SW 1271 (cell line): ENCODE measurements at regions not wholly inside any gene's neighbourhood (a gene's known extent, or its start where the extent isn't known, plus 50 kb on each side); places are given as distances from the start of the nearest gene placed in this dataset.

ENCODE experiments used
- DNase-seq, 2 experiments: peaks; one replicate each; lab custom pipeline; 2025; lab: John Stamatoyannopoulos, UW

- no peak for DNase-seq
Observed at GRCh38 chr5:10876006-10876744, 115.1 kb upstream of the DAP start.

GRCh38 chr5:10875201-10875768 lies 114.3 kb upstream of the DAP start:
- DNase-seq = no peak

- no peak for DNase-seq
Observed at GRCh38 chr5:10874541-10874940, 113.5 kb upstream of the DAP start.

- DNase-seq = no peak
Observed at GRCh38 chr5:10870791-10871190, 109.8 kb upstream of the DAP start.

GRCh38 chr5:10868956-10869355 lies 107.9 kb upstream of the DAP start:
- DNase-seq = no peak

GRCh38 chr5:10867389-10868303 lies 106.6 kb upstream of the DAP start:
- no peak for DNase-seq

- DNase-seq = no peak
Observed at GRCh38 chr5:10866913-10867312, 105.9 kb upstream of the DAP start.

GRCh38 chr5:10863763-10864383 lies 102.8 kb upstream of the DAP start:
- peak in 1 of 2 experiments; percentile 57 for DNase-seq

GRCh38 chr5:10862085-10862484 lies 101.1 kb upstream of the DAP start:
- no peak for DNase-seq

GRCh38 chr5:10861423-10861790 lies 100.4 kb upstream of the DAP start:
- no peak for DNase-seq

- no peak for DNase-seq
Observed at GRCh38 chr5:10860645-10861422, 99.8 kb upstream of the DAP start.

- no peak for DNase-seq
Observed at GRCh38 chr5:10860196-10860543, 99.1 kb upstream of the DAP start.

- no peak for DNase-seq
Observed at GRCh38 chr5:10859393-10860195, 98.6 kb upstream of the DAP start.

GRCh38 chr5:10858945-10859344 lies 97.9 kb upstream of the DAP start:
- no peak for DNase-seq

- no peak for DNase-seq
Observed at GRCh38 chr5:10858307-10858706, 97.3 kb upstream of the DAP start.

- no peak for DNase-seq
Observed at GRCh38 chr5:10857338-10857733, 96.3 kb upstream of the DAP start.

GRCh38 chr5:10856683-10857337 lies 95.8 kb upstream of the DAP start:
- no peak for DNase-seq

- DNase-seq = no peak
Observed at GRCh38 chr5:10856071-10856470, 95.0 kb upstream of the DAP start.

GRCh38 chr5:10854506-10855277 lies 93.7 kb upstream of the DAP start:
- no peak for DNase-seq

GRCh38 chr5:10853154-10853553 lies 92.1 kb upstream of the DAP start:
- no peak for DNase-seq
